Effector memory CD4-positive, alpha-beta T cell (primary cell): ENCODE measurements at regions not wholly inside any gene's neighbourhood (a gene's known extent, or its start where the extent isn't known, plus 50 kb on each side); places are given as distances from the start of the nearest gene placed in this dataset.

Experiments used
- DNase-seq, 3 donors: peaks; one replicate each; pipeline ENCODE4 v3.0.0-alpha.2; 2020
- H3K27ac ChIP-seq: 2 replicates; pipeline ENCODE4 v1.7.0; 2013; ENCODE audit warnings: mild to moderate bottlenecking, low read length, moderate library complexity; ENCODE audit not compliant: insufficient read depth, poor library complexity, severe bottlenecking
- H3K27me3 ChIP-seq: replicated peaks from 2 replicates; pipeline ENCODE4 v1.7.0; 2013; ENCODE audit warnings: mild to moderate bottlenecking, low read length; ENCODE audit not compliant: insufficient read depth, control insufficient read depth, poor library complexity, severe bottlenecking
- H3K36me3 ChIP-seq: 2 replicates; pipeline ENCODE4 v1.7.0; 2013; ENCODE audit warnings: mild to moderate bottlenecking, low read length, moderate library complexity; ENCODE audit not compliant: control insufficient read depth, insufficient read depth
- H3K4me1 ChIP-seq: 2 replicates; pipeline ENCODE4 v1.7.0; 2013; ENCODE audit warnings: low read length, mild to moderate bottlenecking; ENCODE audit not compliant: control insufficient read depth, insufficient read depth, poor library complexity, severe bottlenecking
- H3K4me3 ChIP-seq: 2 replicates; pipeline ENCODE4 v1.7.0; 2013; ENCODE audit warnings: low read length, low read depth, mild to moderate bottlenecking; ENCODE audit not compliant: insufficient read depth, poor library complexity, severe bottlenecking
- H3K9me3 ChIP-seq: 2 replicates; pipeline ENCODE4 v1.7.0; 2013; ENCODE audit warnings: mild to moderate bottlenecking, low read length, moderate library complexity; ENCODE audit not compliant: control insufficient read depth

- H3K27ac ChIP-seq: no peak overlapping the region
- DNase-seq: no peak
- no peaks in the 10 kb centered on the region for H3K9me3 ChIP-seq
- no peaks in the 10 kb centered on the region for H3K4me1 ChIP-seq
- no peaks in the 10 kb centered on the region for H3K27me3 ChIP-seq
- H3K36me3 ChIP-seq: no peaks in the 10 kb centered on the region
- H3K4me3 ChIP-seq: no peak overlapping the region
Observed at GRCh38 chr6:148271711-148272439, 70.8 kb upstream of the SASH1 start.

GRCh38 chr6:148272597-148272996 lies 70.0 kb upstream of the SASH1 start:
- Histone ChIP-seq H3K9me3 (no peaks in the 10 kb centered on the region), H3K27ac (no peak overlapping the region), H3K4me3 (no peak overlapping the region), H3K36me3 (no peaks in the 10 kb centered on the region), H3K4me1 (no peaks in the 10 kb centered on the region), H3K27me3 (no peaks in the 10 kb centered on the region)
- no peak for DNase-seq

GRCh38 chr6:148273962-148274752 lies 68.5 kb upstream of the SASH1 start:
- Histone ChIP-seq H3K4me1 (no peaks in the 10 kb centered on the region), H3K36me3 (no peaks in the 10 kb centered on the region), H3K4me3 (no peak overlapping the region), H3K27ac (no peak overlapping the region), H3K9me3 (no peaks in the 10 kb centered on the region), H3K27me3 (no peaks in the 10 kb centered on the region)
- no peak for DNase-seq

- no peak for DNase-seq
- no peaks in the 10 kb centered on the region for H3K36me3 ChIP-seq
- no peaks in the 10 kb centered on the region for H3K27me3 ChIP-seq
- no peaks in the 10 kb centered on the region for H3K4me1 ChIP-seq
- H3K27ac ChIP-seq: no peak overlapping the region
- H3K4me3 ChIP-seq: no peak overlapping the region
- no peaks in the 10 kb centered on the region for H3K9me3 ChIP-seq
Observed at GRCh38 chr6:148274809-148275208, 67.8 kb upstream of the SASH1 start.

GRCh38 chr6:148285205-148285604 lies 57.4 kb upstream of the SASH1 start:
- no peaks in the 10 kb centered on the region for H3K4me1 ChIP-seq
- H3K27ac ChIP-seq: no peak overlapping the region
- no peaks in the 10 kb centered on the region for H3K9me3 ChIP-seq
- H3K4me3 ChIP-seq: no peak overlapping the region
- no peaks in the 10 kb centered on the region for H3K27me3 ChIP-seq
- DNase-seq: no peak
- H3K36me3 ChIP-seq: no peaks in the 10 kb centered on the region

- Histone ChIP-seq H3K9me3 (no peaks in the 10 kb centered on the region), H3K4me3 (no peak overlapping the region), H3K27me3 (no peaks in the 10 kb centered on the region), H3K36me3 (no peaks in the 10 kb centered on the region), H3K4me1 (no peaks in the 10 kb centered on the region), H3K27ac (no peak overlapping the region)
- no peak for DNase-seq
Observed at GRCh38 chr6:148286563-148286962, 56.1 kb upstream of the SASH1 start.

GRCh38 chr6:148287623-148288333 lies 54.9 kb upstream of the SASH1 start:
- no peaks in the 10 kb centered on the region for H3K27me3 ChIP-seq
- no peaks in the 10 kb centered on the region for H3K9me3 ChIP-seq
- H3K27ac ChIP-seq: no peak overlapping the region
- no peak for DNase-seq
- H3K36me3 ChIP-seq: no peaks in the 10 kb centered on the region
- H3K4me1 ChIP-seq: no peaks in the 10 kb centered on the region
- H3K4me3 ChIP-seq: no peak overlapping the region

- no peak for DNase-seq
- no peaks in the 10 kb centered on the region for H3K9me3 ChIP-seq
- H3K36me3 ChIP-seq: no peaks in the 10 kb centered on the region
- H3K4me3 ChIP-seq: no peak overlapping the region
- no peaks in the 10 kb centered on the region for H3K27me3 ChIP-seq
- H3K27ac ChIP-seq: no peak overlapping the region
- no peaks in the 10 kb centered on the region for H3K4me1 ChIP-seq
Observed at GRCh38 chr6:148288541-148288940, 54.1 kb upstream of the SASH1 start.

- Histone ChIP-seq H3K9me3 (no peaks in the 10 kb centered on the region), H3K4me1 (no peaks in the 10 kb centered on the region), H3K36me3 (no peaks in the 10 kb centered on the region), H3K27ac (no peak overlapping the region), H3K27me3 (no peaks in the 10 kb centered on the region), H3K4me3 (no peak overlapping the region)
- DNase-seq: no peak
Observed at GRCh38 chr6:148289153-148289552, 53.5 kb upstream of the SASH1 start.

GRCh38 chr6:148291876-148292275 lies 50.8 kb upstream of the SASH1 start:
- no peak for DNase-seq
- Histone ChIP-seq H3K27ac (no peak overlapping the region), H3K27me3 (no peaks in the 10 kb centered on the region), H3K9me3 (no peaks in the 10 kb centered on the region), H3K36me3 (no peaks in the 10 kb centered on the region), H3K4me1 (no peaks in the 10 kb centered on the region), H3K4me3 (no peak overlapping the region)
